Medulla oblongata (tissue), 1 donor: ENCODE measurements at regions not wholly inside any gene's neighbourhood (a gene's known extent, or its start where the extent isn't known, plus 50 kb on each side); places are given as distances from the start of the nearest gene placed in this dataset.

Experiments
- DNase-seq: peaks from one replicate; pipeline ENCODE4 v3.0.0-alpha.2; 2015; ENCODE audit errors: extremely low spot score

DNA sequence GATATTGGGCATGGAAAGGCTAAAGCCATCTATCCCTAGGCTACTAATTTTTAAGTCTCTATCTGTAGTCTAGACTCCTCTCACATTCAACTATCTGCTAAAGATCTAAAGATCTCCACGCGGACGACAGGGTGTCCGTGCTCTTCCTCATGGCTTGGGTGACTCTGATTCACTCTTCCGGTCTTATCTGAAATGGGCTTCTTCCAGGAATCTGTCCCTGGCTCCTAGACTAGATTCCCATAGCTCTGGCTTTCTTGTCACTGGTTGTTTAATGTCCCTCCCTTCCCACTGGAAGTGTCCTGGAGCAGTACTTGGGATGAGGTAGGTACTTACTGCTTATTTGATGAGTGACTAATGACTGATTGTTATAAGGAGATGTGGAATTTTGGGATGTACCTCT lies 62.0 kb upstream of the PODXL start:
- DNase-seq: no peak

DNA sequence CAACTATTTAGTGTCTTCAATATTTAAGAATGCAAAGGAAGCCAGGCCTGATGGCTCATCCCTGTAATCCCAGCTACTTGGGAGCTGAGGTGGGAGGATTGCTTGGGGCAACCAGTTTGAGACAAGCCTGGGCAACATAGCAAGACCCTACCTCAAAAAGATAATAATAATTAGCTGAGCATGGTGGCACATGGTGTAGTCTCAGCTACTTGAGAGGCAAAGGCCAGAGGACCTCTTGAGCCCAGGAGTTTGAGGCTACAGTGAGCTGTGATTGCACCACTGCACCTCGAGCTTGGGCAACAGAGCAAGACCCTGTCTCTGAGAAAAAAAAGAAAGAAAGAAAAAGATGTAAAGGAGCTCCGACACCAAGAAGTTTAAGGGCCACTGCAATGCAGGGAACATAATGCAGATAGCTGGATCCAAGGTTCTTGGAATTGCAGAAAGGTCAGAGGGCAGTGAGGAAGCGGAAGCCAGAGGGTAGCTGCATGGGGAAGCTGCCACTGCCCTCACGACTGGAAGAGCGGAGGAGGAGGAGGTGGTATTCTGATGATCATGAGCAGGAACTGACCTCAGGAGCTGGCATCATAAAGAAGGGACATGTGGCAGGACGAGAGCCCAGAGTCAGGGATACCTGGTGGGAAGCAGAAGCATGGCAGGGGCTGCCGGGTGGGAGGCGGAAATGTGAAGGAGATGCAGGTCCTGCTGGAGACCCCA lies 60.2 kb upstream of the PODXL start:
- no peak for DNase-seq

DNA sequence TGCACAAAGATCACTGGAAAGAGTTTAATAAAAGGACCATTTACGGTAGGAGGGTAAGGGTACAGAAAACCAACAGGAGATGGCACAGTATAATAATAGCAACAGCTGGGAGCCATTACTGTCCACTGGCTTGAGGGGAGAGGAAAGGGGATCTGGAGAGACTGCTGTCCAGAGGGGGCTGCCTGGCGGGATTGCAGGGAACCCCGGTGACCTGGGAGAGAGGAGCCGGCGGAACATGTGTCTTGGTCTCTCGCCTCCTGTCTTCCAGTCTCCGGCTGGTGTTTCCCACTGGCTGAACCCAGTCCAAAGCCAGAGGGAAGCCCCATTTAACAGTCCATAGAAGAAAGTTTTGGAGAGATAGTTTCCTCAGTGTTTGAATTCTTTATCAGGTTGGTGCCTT lies 57.5 kb upstream of the PODXL start:
- DNase-seq: no peak

DNA sequence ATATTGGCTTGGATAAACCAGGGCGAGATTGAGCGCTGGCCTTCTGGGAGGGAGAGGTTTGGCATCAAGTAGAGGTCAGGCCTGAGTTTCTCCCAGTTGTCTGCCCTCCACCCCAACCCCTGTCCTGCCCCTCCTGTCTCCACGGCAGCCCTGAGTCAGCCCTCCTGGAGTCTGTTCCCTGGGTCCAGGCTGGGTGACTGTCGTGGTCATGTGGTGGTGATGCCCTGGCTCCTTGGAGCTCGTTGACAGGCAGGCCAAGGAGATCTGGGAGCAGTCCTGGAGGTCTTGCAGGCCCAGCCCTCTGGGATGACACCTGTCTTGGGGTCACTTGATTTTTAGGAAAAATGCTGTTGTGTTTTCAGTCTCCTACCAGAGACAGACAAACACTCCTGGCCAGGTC lies 53.6 kb upstream of the PODXL start:
- no peak for DNase-seq

- no peak for DNase-seq
Observed at GRCh38 chr7:131608116-131608500, 51.7 kb upstream of the PODXL start.

DNA sequence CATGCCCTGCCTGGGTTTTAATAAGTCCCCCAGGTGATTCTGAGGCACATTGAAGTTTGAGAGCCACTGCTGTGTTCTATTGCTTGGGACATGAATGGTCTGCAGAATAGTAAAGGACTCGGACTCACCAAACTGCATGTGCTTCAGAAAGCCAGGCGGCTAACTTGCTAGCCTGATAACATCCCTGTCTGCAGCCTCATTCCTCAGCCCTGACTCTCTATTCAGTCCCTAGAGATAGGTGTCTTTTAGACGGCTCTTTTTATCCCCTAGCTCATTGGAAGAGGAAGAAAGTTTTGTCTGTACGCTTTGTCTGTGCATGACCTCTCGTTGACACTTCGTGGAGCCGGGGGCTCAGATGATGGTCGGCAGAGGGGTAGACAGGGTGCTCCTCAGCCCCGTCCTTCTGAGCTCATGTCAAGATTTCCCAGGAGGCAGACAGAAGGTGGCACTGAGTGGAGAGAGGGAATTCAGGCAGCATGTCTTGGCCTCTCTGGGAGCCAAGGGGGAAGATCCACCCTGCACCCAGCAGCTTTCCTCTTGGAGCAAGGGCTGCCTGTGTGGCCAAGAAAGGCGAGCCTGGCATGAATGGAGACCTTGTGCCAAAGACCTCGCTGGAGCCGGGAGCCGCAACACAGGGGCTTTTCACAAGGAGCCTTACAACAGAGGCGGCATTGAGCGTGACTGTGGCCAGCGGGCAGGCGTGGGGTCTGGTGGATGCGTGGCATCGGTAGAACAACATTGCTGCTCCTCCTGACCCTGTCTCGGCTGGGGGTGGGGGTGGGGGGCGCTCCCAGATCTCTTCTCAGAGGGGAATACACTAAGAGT lies 51.1 kb upstream of the PODXL start:
- peak; percentile 83 for DNase-seq

DNA sequence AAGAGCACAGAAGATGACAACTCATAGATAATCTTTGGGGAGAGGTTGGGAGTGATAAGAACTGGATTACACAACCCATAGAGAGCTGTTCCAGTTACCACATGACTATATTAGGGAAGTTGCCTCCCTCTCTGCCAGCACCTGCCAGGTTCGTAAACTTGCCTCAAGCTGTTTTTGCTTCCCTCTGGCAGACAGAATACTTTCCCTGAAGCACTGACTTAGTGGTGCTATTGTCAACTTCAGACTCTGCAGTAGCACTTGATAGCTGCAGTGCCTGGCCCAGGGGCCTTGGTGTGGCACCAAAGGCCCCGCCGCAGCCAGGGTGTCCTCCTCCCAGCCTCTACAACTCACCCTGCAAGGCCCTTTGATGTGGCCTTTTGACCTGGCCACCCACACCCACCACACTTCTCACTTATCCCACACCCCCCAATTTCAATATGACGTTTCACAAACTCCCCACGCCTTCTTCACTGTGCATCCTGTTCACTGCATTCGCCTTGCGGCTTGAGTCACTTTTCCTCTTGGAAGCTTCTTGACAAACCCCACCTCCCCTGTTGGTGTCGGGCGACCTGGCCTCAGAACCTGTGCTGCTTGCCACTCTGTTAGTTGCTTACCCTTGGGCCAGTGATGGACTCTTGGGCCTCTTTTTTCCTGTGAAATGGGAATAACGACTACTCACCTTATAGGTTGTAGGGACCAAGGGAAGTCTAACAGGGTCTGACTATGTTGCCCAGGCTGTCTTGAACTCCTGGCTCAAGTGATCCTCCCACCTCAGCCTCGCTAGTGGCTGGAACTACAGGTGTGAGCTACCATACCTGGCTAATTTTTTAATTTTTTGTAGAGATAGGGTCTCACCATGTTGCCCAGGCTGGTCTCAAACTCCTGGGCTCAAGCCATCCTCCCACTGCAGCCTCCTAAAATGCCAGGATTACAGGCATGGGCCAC lies 50.2 kb upstream of the PODXL start:
- no peak for DNase-seq
